ENCODE measurements at regions not wholly inside any gene's neighbourhood (a gene's known extent, or its start where the extent isn't known, plus 50 kb on each side); places are given as distances from the start of the nearest gene placed in this dataset.
"Not testable (repeated sequence)": the region's sequence is repeated elsewhere in the genome, so short reads cannot be mapped to it uniquely, and the experiment has no call there.

DNA sequence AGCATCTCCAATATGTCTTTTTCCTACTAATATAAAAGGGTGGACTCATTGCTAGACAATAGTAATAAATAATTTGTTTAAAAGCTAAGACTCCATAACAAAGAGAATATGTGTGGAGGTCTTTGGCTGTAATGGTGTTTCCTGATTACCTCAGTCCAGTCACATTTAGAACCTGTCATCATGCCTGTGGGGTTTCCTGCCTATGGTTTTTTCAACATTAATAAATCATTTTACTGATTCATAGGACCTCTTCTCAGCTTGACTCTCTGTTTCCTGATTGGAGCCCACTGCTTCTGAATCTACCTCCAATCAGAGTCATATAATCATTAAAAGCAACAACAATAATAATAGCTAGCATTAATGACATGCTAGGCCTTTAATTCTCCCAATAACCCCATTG lies 52.4 kb upstream of the GNAI1 start:
- DNase-seq: no peak

DNA sequence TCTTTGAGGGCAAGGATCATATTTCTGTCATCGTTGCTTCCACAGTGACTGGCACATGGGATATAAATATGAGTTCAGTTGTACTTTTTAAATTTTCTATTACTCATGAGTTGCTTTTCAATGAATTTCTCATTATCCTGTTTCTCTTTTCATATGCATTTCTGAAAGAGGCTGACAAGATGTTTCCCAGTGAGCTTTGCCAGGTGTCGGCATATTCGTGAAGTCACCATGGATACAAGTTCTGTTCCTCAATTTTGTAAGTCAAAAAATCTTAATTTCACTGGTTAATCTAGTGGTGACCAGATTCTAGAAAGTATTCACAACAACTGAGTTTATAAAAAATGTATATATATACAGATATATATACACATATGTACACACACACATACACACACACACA lies 55.7 kb upstream of the GNAI1 start:
- DNase-seq: no peak

DNA sequence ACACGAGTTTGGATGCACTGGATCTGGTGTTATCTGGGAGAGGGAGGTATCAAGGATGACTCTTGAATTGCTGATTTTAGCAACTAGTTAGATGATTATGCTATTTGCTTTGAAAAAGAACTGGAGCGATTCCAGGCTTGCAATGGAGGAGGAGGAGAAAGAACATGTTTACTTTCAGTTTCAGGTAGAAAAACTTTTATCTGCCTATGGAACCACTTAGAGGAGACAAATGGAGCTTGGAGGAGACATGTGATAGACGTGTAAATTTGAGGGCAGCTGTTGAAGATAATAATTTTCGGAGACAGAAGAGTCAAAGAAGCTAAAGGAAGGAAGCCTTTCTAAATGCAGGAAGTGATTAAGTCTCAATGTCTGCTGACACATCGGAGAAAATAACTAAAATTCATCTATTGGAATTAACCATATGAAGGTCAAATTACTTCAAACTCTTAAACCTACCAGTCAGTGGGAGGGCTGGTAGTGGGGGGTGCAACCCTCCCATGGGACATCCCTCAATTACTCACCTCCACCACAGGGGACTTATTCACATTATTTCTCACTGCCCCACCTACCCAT lies 56.4 kb upstream of the GNAI1 start:
- DNase-seq: no peak

DNA sequence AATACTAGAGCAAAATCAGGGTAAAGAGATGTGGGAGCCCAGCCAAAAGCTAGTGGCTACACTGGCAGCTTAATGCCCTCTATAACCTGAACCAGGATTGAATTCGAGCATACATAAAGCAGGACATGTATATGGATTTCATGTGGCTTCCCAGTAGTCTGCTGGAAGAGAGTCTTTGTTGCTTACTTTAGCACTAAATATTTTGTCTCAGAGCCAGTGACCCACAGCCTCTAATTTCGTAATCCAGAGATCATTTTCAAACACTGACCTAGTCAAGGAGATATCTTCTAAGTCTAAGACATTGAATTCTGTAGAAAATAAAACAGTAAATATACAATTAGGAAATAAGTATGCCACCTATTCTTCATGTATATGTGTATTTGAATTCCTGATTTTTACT lies 64.2 kb upstream of the GNAI1 start:
- no peak for DNase-seq

DNA sequence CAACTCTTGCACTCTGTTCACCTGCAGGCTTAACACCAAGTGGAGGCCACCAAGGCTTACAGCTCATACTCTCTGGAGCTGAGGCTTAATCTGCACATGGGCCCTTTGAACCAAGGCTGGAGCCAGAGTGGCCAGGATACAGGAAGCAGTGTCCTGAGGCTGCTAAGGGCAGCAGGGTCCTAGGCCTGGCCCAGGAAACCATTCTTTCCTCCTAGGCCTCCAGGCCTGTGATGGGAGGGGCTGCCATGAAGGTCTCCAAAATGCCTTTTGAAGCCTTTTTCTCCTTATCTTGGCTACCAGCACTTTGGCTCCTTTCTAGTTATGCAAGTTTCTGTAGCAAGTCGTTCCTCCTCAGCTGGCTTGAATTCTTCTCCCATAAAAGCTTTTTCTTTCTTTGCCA lies 68.0 kb upstream of the GNAI1 start:
- DNase-seq: no peak

DNA sequence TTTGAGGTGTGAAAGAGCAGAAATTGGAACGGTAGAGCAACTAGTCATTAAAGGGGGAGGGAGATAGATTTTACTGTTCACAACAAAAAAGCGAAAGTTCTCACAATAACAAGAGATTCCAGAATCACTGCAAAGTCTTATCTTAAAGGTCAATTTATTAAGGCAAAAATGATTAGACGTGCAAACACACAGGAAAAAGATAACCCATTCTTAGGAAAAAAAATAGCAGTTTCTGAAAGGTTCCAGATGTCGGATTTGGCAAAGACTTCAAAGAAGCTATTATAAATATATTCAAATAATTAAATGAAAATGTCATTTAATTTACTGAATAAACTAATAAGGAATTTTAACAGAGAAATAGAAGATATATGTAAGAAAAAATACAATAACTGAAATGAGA lies 70.8 kb upstream of the GNAI1 start:
- no peak for DNase-seq

DNA sequence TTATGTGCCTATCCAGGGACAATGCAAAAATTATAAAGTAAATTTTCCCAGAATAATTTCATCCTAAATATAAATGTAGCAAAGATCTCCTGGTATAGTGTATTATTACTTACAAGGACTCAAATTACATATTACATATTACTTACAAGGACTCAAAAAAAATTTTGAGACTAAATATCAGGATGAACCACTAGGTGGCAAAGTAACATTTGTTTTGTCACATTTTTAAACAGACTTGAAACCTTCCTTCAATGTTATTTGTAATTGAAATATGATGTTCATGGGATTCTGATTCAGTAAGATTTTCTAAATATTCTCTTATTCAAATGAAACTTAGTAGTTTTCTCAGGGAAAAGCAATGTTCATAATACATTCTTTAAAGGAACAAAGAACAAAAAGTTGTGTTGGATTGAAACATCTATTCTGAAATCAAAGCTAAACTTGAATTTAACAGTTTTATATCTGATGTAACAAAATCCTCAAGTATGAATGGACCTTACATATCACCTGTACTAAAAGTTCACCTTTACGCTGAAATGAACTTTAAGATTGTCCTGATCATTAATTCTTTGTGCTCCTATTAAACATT lies 74.3 kb upstream of the GNAI1 start:
- DNase-seq: peak; percentile 73

DNA sequence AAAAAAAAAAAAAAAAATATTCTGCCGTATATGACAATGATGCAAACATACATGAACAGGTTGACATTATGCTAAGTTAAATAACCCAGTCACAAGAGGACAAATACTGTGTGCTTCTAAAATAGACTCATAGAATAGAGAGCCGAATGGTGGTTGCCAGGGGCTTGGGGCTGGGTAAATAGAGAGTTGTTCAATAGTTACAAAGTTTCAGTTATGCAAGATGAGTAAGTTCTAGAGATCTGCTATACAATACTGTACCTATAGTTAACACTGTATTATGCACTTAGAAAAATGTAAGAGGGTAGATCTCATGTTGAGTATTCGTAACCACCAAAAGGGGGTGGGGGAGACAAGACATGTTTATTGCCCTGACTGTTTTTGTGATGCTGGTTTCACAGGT lies 77.1 kb upstream of the GNAI1 start:
- no peak for DNase-seq

DNA sequence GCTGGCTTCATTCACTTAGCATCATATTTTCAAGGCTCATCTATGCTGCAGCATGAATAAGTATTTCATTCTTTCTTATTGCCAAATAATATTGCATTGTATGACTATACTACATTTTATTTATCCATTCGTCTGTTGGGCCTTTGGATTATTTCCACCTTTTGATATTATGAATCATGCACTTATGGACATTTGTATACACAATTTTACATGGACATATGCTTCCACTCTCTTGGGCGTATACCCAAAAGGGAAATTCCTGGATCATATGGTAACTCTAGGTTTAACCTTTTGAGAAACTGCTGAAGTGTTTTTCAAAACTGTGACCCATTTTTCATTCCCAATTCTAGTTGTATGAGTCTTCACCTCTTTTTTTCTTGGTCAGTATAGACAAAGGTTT lies 80.3 kb upstream of the GNAI1 start:
- no peak for DNase-seq

DNA sequence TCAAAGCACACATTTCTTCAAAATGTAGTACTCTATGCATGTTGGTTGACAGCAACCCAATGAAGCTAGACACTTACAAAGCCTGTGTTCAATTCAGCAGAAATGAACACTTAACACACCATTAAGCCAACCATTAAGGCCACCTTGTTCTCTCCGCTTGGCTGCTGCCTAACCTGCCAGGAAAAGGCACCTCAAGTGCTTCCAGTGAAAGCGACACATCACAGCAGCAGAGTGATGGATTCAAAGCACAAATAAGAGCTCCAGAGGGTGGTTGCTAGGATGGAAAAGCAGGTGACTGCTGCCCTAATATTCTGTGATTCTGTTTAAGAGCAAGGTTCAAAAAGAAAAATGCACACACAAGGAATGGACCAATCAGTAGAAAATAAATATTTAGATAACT lies 81.5 kb upstream of the GNAI1 start:
- no peak for DNase-seq

DNA sequence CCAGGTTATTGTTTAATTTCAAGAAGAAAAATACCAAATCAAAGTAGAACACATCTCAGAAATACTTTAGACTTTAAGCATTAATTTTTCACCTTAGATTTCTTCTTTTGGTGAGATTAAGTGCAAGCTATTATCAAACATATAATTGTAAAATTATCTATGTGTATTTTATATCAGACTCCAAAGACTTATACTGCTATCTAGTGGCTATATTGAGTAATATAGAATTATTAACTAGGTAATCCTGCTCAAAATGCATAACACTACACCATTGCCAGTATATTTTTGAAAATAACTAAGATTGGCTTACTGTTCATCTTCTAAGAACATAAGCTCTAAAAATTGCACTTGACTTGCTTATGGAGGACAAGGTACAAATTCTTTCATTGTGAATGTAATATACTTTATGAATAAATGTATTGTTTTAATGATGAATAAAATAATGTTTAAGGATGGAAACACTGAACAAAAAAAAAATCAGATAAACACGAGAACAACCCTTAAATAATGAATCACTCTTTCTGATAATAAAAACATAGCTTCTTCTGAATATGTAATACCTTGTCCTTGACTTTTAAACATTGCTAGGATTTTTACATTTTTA lies 86.7 kb upstream of the GNAI1 start:
- no peak for DNase-seq

DNA sequence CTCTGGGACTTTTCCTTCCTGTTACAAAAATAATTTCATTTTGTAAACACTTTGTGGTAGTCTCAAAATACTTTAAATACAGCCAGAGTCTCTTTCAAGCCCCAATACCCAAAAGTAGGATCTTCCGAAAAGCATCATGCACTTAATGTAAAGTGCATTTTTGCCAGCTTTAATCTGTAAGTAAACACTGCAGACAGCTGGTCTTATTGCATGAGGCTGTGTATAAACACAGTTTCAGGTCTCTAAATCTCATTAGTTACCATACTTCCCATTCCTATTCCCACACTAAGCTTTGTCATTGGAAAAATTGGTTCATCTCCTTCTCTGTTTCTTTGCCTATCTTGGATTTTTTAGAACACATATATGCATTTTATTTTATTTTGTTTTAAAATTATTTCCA lies 87.6 kb upstream of the GNAI1 start:
- DNase-seq: no peak

DNA sequence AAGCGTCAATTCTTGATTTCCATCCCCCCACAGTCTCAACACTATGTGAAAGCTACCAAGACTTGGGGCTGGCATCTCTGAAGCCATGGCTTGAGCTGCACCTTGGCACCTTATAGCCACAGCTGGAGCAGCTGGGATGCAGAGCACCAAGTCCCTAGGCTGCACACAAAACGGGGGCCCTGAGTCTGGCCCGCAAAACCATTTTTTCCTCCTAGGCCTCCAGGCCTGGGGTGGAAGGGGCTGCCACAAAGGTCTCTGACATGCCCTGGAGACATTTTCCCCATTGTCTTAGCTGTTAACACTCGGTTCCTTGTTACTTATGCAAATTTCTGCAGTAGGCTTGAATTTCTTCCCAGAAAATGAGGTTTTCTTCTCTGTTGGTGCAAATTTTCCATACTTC lies 89.8 kb upstream of the GNAI1 start:
- no peak for DNase-seq

DNA sequence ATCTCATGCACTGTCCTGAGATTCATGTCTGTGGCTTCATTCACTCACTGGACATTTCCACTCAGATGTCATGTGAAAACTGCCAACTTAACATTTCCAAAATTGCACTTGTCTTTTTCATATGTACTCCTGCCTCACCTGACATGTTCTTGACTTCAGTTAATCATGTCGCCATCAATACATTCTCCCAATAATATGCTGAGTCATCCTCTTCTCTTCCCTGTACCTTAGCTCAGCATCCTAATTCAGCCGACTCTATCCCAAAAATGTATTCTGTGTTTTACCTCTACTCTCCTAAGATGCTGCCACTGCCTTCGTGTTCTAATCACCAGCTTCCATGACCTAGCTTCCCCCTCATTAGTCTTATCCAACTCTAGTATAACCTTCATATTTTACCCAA lies 93.9 kb upstream of the GNAI1 start:
- DNase-seq: no peak

DNA sequence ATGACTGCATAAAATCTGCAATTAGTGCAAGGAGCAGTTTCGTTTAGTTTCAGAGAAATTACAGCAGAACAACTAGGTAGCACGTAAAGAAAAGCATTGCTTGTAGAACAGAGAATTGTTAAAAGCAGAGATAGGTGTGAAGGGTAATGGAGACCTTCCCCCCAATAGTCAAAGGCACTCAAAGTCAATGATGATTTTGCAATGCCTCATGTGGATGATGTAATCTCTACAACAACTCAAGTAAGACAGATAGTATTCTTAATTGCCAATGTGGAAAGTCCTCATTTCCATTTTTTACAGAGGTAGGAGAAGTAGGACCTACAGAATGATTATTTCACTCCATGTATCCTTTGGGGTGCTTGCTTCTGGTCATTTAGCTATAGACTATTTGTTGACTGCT lies 94.3 kb upstream of the GNAI1 start:
- DNase-seq: no peak

DNA sequence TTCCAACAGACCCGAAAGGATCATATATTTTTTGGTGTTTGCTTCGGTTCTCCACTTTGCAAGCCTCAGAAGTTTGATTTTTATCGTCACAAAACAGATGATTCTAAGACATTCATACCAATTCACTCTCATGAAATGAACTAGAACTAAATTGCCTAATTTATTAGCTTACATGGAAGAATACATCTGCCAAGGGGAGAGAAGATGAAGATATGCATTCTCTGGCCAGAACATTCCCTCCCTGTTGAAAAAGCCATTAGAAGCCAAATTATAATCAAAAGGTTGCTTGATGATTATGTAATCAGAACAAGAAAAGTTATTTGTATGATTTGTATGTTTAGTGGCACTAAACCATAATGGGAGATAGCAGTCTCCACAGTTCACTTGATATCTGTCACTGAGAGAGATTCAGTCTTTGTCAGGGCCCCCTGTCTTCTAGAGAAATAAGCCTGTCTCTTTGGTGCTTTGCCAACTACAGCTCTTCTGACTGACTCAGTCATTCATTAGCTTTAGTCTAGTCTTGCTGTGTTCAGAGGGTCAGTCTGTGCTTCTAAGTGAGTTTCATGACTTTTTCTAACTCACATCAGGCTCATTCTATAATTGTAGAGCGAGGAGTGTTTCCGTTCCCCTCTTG lies 95.3 kb upstream of the GNAI1 start:
- no peak for DNase-seq

DNA sequence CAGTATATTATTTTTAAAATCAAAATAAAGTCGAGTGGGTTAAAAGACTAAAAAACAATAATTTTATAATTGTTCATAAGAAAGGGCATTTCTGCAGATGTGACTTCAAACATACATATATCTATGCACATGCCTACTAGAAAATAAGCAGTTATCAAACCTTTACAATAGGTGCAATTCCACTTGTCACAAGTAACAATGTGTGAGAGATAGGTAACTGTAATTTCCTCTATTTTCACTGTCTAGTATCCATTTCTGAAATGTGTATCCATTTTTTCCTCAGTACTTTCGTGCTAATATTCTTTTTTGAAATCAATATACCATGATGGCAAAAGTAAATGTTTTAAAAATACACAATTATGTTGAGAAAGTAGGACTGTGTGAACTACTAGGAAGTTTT lies 96.9 kb upstream of the GNAI1 start:
- DNase-seq: no peak

DNA sequence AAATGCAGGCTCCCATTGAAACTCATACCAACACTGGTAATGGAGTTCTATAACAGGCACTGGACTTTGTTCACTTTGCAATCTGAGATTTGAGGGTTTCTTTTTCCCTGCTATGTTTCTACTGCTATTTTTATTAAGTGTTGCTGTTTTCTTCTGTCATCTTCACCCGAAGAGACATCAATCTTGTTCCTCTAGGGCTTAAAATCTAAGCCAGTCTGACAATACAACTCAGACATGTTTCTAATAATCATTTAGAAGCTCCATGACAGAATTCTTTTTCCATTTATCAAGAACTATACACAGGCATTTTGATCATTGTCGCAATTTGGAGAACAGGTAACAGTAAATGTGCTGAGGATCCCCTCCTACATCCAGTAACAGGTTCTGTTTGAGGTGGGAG lies 98.5 kb upstream of the GNAI1 start:
- DNase-seq: no peak

DNA sequence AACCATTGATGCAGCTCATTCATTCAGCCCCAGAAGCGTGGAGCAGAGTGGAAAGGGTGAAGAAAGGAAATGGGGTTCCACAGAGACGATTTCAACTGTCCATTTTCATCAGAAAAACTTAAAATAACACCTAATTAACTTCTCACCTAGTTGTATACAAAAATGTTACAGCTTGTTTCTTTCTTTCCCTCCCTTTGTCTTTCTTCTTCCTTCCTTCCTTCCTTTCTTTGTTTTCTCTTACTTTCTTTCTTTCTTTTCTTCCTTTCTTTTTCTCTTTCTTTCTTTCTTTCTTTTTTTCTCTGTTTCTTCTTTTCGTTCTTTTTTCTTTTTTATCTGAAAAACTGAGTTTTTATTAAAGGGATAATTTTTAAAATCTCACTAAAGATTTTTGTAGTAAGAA lies 105.9 kb upstream of the GNAI1 start:
- DNase-seq: no peak

DNA sequence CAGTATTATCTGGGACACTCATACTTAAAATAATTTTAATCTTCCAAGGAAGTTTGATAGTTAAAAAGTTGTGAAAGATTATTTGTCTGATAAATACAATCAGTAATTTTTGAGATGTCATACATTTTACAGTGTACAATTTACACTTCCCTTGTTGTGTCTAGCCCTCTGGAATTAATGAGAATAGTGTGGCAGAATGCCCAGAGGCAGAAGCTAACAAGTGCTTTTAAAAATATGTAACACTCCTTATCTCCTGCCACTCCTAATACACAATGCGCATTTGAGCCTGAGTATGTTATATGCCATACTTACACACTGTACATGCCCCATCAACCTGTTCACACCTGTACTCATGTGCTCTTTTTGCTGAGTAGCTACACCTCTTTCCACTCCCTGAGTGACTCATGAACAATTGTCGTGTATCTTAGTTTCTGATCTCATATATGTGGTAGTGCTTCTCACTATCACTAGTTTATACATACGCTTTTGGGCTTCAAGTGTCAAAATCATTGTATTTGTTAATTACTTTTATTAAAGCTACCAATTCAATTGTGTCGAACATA lies 106.9 kb upstream of the GNAI1 start:
- no peak for DNase-seq

DNA sequence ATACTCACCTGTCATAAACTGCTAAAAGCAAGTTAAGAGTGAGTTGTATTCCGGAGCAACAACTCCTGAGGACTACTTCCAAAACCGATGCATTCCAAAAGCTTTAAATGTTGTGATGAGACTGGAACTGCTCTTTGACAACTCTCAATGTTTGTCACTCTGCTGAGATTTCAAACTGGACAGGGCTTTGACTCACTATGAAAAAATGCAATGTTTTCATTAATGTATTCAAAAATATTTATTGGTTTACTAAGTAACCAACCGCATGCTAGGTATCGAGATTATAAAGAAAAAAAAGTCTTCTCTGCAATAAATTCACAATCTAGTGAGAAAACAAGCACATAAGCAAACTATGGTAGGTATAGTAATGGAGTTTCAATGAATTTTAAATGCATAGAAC lies 107.9 kb upstream of the GNAI1 start:
- DNase-seq: no peak

DNA sequence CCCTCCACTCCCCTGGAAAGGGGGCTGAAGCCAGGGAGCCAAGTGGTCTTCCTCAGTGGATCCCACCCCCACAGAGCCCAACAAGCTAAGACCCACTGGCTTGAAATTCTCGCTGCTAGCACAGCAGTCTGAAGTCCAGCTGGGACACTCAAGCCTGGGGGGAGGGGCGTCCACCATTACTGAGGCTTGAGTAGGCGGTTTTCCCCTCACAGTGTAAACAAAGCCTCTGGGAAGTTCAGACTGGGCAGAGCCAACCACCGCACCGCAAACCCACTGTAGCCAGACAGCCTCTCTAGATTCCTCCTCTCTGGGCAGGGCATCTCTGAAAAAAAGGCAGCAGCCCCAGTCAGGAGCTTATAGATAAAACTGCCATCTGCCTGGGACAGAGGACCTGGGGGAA lies 114.4 kb upstream of the GNAI1 start:
- not testable (repeated sequence) for DNase-seq

DNA sequence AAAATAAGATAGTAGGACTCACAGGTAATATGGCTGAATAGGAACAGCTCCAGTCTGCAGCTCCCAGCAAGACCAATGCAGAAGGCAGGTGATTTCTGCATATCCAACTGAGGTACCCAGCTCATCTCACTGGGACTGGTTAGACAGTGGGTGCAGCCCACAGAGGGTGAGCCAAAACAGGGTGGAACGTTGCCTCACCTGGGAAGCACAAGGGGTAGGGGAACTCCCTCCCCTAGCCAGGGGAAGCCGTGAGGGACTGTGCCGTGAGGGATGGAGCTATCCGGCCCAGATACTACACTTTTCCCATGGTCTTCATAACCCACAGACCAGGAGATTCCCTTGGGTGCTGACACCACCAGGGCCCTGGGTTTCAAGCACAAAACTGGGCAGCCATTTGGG lies 114.8 kb upstream of the GNAI1 start:
- not testable (repeated sequence) for DNase-seq

Measured in DMS 273 treated with DMSO at 0.1 percent for 48 hours (cell line).